ENCODE measurements at regions not wholly inside any gene's neighbourhood (a gene's known extent, or its start where the extent isn't known, plus 50 kb on each side); places are given as distances from the start of the nearest gene placed in this dataset.

- no peak for DNase-seq (ENCODE audit: low spot score in 2 of 2)
- no peak overlapping the region for H3K4me3 ChIP-seq (ENCODE audit: low read depth, poor library complexity, severe bottlenecking)
- intact Hi-C loops (cut with DNase I; ENCODE audit: low total_unique reads): no loop called here
- TF ChIP-seq POLR2A (IDR thresholded peaks at IDR 0.05) (no peak), CTCF (IDR thresholded peaks at IDR 0.05) (no peak)
- 36 to 47% methylated on average over 27 to 29 of the region's 30 CpGs for WGBS, 2 donors
Observed at GRCh38 chr14:103220982-103221641, 97.9 kb downstream of the TNFAIP2 start.

GRCh38 chr14:103221781-103222358, 98.6 kb downstream of the TNFAIP2 start:
- intact Hi-C loops (cut with DNase I; ENCODE audit: low total_unique reads): no loop called here
- DNase-seq (ENCODE audit: low spot score in 2 of 2): no peak
- TF ChIP-seq CTCF (IDR thresholded peaks at IDR 0.05) (no peak), POLR2A (IDR thresholded peaks at IDR 0.05) (no peak)
- WGBS, 2 donors: 90 to 91% methylated on average over 13 of the region's 13 CpGs
- H3K4me3 ChIP-seq (ENCODE audit: low read depth, poor library complexity, severe bottlenecking): no peak overlapping the region

- DNase-seq (ENCODE audit: low spot score in 2 of 2): no peak
- H3K4me3 ChIP-seq (ENCODE audit: low read depth, poor library complexity, severe bottlenecking): no peak overlapping the region
- 93 to 95% methylated on average over 12 to 15 of the region's 15 CpGs for WGBS, 2 donors
- intact Hi-C loops (cut with DNase I; ENCODE audit: low total_unique reads): no loop called here
- TF ChIP-seq CTCF (IDR thresholded peaks at IDR 0.05) (no peak), POLR2A (IDR thresholded peaks at IDR 0.05) (no peak)
Observed at GRCh38 chr14:103223818-103224352, 100.6 kb downstream of the TNFAIP2 start.

- H3K4me3 ChIP-seq (ENCODE audit: low read depth, poor library complexity, severe bottlenecking): no peak overlapping the region
- intact Hi-C loops (cut with DNase I; ENCODE audit: low total_unique reads): no loop called here
- no peak for DNase-seq (ENCODE audit: low spot score in 2 of 2)
- 62 to 66% methylated on average over 14 of the region's 14 CpGs for WGBS, 2 donors
- no peak for TF ChIP-seq POLR2A (IDR thresholded peaks at IDR 0.05)
- TF ChIP-seq CTCF (IDR thresholded peaks at IDR 0.05): no peak
Observed at GRCh38 chr14:103225062-103225461, 101.8 kb downstream of the TNFAIP2 start.

- 67 to 78% methylated on average over 13 of the region's 13 CpGs for WGBS, 2 donors
- intact Hi-C loops (cut with DNase I; ENCODE audit: low total_unique reads): no loop called here
- no peak overlapping the region for H3K4me3 ChIP-seq (ENCODE audit: low read depth, poor library complexity, severe bottlenecking)
- DNase-seq (ENCODE audit: low spot score in 2 of 2): no peak
- TF ChIP-seq CTCF (IDR thresholded peaks at IDR 0.05) (no peak), POLR2A (IDR thresholded peaks at IDR 0.05) (no peak)
Observed at GRCh38 chr14:103225476-103225875, 102.2 kb downstream of the TNFAIP2 start.
